ENCODE measurements at regions not wholly inside any gene's neighbourhood (a gene's known extent, or its start where the extent isn't known, plus 50 kb on each side); places are given as distances from the start of the nearest gene placed in this dataset.
"Not testable (repeated sequence)": the region's sequence is repeated elsewhere in the genome, so short reads cannot be mapped to it uniquely, and the experiment has no call there.

DNA sequence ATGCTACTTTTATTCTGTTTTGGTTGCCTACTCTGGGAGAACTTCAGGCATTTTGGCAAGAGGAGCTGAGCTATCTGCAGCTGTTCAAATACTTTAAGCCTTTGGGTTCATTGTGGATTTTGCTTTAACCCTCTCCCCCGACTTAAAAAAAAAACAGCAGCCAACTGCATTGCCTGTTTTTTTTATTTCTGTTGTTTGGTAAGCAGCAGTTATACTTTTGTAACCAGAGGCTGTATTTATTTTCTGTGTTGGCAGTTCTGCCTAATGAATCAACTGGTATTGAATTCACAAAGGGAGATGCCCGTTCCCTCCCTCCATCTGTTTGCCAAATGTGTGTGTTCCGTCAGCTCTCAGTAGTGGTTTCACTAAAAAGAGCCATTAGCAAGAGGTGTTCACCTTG is 484.0 kb downstream of the UTRN start:
- no peak for DNase-seq (ENCODE audit: low spot score)

DNA sequence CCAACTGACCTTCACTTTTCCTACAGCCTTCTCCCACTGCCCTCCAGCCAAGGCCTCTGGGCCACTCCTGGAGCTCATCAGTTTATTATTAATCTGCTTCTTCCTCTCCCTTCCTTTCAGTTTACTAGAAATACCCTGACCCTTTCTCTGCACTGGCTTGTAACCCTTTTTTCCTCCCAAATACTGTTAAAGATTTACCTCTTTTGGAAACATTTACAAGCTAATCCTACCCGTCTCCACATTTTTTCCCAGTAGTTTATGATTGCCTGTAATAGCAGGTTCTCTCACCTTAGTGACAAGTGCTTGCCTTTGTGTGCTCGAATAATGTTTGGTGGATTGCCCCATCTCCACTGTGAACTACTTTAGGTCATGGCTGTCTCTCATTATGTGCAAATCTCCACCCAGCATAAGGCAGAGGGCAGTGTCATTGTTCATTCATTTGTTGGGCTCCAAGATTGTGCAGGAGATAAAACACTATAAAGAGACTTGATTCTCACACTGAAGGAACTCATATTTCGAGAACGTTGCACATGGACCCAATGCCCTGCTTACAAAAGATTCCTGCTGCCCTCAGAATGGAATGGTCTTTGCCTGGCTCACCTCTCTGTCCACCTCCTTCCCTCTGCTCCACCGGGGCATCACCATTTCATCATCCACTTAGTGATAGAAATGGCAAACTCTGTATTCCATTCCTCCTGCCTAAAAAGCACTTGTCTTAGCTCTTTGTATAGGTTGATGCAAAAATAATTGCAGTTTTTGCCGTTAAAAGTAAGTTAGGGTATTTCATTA is 491.1 kb downstream of the UTRN start:
- DNase-seq (ENCODE audit: low spot score): no peak

DNA sequence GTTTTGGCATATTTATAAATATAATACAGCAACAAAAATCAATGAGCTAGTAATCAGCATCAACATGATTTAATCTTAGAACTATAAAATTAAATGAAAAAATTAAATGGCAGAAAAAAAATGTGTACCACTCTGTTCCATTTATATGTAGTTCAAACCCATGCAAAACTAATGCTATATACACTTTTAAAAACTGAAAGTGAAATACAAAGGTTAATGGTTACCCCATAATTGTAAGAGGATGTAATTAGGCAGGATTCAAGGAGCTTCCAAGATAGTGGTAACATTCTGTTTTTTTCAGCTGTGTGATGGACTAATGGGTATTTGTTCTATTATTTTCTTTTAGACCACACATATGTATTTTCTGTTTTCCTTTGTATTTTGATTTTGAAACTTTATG is 492.1 kb downstream of the UTRN start:
- DNase-seq (ENCODE audit: low spot score): no peak

DNA sequence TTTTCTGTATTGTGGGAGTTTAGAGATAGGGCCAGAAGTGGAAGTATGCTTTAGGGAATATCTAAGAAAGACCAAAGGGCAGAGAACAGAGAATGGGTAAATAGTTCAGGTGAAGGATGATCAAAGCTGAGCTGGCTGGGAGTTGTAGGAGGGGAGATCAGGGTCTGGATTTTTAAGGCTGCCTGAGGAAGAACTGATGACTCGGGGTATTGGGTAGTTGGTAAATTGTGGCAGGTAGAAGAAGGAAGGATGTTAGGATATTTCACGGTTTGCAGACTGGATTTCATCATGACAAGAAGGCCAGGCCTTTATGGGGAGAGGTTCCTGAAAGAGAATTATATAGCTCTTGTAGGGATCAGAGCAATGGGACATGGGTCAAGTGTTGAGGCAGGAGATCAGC is 492.9 kb downstream of the UTRN start:
- no peak for DNase-seq (ENCODE audit: low spot score)

DNA sequence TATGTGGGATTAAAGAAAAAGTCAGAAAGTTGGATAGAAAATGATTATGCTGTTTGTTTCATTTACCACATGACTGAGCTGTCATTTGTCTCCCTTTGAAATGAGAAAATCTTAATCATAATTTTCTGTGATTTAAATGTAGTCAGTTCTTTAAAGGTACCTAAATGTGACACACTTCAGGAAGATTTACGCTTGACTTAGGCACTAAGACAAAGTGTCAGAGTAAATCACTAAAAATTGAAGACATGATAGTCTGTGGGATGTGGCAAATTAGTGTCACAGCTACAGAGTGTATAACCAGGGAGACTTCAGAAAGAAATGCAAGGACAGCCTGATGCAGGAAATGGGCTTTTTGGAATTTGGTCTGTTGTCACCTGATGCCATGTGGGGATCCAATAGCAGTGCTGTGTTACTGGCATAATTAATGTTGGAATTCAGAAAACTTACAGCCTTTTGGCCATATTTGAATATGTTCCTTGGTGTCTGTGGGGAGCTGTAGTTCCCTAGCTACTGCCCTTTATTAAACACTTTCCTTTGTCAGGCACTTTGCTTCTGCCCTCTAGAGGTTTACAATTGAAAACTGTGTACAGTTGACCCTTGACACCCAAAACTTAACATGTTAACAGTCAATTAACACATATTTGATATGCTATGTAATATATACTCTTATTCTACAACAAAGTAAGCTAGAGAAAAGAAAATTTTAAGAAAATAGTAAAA is 493.8 kb downstream of the UTRN start:
- DNase-seq (ENCODE audit: low spot score): no peak

DNA sequence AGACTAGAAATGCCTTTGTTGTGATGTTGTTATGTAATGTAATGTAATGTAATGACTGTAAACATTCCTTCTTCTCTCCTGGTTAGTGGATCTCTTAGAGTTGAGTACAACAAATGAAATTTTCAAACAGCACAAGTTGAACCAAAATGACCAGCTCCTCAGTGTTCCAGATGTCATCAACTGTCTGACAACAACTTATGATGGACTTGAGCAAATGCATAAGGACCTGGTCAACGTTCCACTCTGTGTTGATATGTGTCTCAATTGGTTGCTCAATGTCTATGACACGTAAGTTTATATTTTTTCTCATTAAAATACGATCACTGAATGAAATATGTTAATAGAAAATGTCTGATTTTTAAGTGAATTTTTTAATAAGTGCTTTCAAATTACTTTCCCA is 496.7 kb downstream of the UTRN start:
- no peak for DNase-seq (ENCODE audit: low spot score)

DNA sequence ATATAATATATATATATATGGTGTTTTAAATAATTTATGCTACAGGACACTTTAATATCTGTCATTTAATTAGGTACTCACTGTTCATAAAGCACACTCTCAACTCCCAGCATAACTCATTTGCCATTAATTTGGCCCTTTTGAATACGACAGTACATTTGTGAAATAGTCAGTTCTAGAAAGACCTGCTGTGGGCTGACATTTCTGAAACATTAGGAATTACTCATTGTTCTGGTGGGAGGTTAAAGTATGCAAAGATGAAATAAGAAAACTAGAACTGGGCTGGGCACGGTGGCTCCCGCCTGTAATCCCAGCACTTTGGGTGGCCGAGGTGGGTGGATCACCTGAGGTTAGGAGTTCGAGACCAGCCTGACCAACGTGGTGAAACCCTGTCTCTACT is 497.5 kb downstream of the UTRN start:
- DNase-seq (ENCODE audit: low spot score): no peak

DNA sequence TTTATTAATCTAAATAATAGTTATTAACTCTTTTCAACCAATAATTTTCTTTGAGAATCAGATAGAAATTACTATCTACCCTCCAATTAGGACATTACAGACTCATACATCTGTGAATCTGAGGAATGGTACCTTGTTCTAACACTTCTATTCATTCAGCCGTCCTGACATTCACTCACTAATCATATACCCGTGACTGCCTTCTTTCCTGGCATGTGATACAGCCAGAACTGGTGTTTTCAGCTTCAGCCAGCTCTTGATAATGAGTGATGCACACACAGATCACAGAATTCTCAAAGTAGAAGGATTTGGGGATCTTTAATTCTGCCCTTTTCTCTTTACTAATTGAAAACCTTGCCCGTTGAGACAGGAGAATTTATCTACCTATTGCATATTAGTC is 499.9 kb downstream of the UTRN start:
- DNase-seq (ENCODE audit: low spot score): peak; percentile 29

DNA sequence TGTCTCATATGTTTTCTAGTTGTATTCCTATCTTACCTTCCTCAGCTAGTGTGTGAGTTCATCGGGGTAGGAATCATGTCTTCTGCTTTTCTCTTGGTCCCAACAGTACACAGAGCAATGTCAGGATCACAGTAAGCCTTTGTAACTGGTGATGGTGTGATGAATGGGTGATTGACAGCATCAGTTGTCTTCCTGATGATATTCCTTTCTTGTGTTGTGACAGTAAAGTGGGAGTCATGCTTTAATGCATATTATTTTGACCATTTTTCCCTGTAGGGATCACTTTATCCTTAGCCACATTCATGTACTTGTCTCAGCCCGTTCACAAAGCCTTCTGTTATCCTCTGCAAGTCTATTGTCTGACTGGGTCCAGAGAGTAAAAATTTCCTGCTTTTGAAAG is 501.7 kb downstream of the UTRN start:
- no peak for DNase-seq (ENCODE audit: low spot score)

DNA sequence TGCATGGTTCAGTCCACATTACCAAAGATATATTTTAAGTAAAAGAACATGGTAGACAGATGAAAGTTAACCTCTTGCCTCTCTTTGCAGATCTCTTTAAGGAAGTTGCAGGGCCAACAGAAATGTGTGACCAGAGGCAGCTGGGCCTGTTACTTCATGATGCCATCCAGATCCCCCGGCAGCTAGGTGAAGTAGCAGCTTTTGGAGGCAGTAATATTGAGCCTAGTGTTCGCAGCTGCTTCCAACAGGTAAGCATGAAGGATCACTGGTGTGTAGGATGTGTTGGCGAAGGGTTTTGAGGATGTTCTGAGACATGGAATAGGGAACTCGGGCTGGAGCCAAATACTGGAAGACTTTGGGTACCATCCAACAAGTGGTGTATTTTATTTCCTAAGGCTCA is 508.6 kb downstream of the UTRN start:
- DNase-seq (ENCODE audit: low spot score): no peak

DNA sequence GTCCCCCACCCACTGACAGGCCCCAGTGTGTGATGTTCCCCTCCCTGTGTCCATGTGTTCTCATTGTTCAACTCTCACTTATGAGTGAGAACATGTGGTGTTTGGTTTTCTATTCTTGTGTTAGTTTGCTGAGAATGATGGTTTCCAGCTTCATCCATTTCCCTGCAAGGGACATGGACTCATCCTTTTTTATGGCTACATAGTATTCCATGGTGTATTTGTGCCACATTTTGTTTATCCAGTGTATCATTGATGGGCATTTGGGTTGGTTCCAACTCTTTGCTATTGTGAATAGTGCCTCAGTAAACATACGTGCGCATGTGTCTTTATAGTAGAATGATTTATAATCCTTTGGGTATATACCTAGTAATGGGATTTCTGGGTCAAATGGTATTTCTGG is 509.9 kb downstream of the UTRN start:
- not testable (repeated sequence) for DNase-seq (ENCODE audit: low spot score)

DNA sequence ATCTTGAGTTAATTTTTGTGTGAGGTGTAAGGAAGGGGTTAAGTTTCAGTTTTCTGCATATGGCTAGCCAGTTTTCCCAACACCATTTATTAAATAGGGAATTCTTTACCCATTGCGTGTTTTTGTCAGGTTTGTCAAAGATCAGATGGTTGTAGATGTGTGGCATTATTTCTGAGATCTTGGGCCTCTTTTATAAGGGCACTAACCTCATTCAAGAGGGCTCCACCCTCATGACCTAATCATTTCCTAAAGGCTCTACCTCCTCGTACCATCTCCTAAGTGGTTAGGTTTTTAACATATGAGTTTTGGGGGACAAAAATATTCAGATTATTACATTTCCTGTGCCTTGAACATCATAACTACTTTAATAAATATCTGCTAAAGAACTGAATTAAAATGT is 510.9 kb downstream of the UTRN start:
- DNase-seq (ENCODE audit: low spot score): no peak

DNA sequence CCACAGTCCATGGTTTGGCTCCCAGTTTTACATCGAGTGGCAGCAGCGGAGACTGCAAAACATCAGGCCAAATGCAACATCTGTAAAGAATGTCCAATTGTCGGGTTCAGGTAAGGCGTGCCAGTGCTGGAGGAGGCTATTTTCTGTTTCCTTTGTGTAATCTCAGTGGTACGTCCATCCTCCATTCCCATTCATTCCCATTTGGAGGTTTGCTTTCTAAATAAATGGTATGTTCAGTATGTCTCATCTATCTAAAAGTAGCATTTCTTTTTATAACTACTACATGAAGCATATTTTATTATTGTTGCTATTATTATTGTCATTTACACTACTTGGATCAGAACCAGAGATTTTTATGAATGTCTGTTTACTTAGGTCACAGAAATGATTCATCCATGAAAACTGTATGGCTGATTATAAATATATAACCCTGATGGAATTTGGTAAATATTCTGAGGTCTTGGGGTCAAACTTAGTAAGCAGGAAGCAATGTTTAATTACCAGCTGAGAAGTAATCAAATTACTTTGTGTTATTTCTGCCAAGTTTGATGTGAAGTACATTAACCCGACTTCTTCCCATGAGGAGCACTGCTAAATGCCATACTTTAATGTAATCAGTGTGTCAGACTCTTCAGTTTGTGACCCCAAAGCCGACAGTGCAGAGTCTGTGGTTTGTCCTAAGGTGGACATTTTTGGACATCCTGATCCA is 512.9 kb downstream of the UTRN start:
- DNase-seq (ENCODE audit: low spot score): no peak

DNA sequence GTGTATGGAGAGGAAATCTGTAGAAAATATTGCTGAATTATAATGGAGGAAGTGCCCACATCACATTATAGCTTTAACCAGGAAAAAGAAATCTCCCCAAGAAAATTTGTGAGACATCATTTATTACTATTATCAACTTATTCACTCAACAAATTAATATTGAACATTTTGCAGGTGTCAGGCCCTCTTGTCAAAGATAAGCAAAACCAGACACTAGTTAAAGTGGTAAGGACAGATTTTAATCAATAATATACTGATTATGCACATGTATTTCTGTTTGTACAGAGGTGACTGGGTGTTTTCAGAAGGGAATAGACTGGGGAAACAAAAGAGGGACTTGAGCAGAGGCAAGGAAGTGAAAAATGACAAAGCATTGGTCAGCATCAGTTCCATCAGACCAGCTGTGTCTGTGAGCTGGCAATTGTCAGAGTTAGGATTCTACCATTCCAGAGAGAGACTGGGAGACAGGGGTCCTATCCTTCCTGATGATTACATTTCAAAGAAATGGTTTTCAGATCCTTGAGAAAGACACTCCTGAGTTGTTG is 519.2 kb downstream of the UTRN start:
- no peak for DNase-seq (ENCODE audit: low spot score)

DNA sequence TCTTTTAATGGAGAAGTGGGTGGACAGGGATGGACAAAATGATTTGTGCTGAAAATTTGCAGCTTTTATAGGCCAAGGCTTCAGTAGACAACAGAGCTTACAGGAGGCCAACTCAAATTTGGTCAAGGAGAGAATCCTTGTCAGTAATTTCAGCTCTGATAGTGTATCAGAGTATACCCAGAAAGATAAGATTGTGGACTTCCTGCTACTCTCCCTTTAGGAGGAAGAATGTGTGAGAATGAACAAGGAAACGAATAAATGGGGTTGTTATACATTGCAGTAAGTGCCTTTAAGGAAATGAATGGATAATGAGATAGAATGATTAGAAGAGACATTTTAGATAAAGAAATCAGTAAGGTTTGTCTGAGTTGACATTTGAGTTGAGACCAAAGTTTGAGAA is 519.9 kb downstream of the UTRN start:
- no peak for DNase-seq (ENCODE audit: low spot score)

DNA sequence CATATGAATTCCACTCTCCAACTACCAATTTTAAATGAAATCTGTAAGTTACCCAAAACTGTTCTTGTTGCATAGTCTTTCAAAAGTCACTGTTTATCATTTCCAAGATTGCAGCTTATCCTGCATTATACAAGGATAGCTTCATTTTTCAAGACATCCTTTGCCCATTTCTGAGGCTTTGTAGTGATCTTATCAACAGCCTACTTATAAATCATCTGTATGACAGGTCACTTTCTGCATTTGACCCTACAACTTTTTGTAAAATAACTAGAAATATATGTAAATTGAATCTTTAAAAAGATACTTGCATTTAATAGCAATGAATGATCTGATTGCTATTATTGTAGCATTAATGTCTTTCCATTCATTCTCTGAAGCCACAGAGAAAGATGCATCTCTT is 521.1 kb downstream of the UTRN start:
- no peak for DNase-seq (ENCODE audit: low spot score)

DNA sequence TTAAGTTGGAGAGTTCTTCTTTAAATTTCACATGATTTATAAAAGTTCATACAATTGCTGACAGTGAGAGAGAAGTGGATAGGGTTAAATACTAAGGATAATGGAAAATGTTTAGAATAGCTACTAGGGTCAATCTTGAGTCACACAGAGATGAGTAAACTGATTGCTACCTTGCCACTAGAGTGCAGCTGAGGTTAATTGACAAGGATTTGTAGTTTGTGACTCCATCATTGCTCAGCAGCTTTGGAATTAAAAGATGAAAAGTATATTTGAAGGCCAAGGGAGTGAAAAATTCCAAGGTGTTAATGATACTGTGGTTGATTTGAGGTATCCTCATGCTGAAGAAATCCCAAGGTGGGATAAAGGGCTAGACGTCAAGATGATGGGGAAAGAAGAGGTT is 524.0 kb downstream of the UTRN start:
- DNase-seq (ENCODE audit: low spot score): no peak

DNA sequence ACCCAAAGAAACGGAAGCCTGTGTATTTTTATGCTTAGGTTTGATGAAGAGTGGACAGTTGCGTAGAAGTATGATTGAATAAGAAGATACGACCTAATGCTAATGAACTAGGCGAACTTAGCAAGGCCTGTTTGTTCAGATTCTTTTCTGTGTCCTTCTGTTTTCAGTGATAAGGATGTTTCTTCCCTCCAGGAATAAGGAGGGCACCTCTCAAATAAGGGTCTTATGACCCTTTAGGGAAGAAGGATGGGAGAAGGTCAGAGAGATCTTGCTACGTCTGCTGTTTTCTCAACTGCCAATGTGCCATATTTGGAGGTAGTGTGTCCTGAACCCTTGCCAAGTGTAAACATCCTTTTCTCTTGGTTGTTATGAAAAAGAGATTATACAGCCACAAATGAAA is 524.8 kb downstream of the UTRN start:
- no peak for DNase-seq (ENCODE audit: low spot score)

DNA sequence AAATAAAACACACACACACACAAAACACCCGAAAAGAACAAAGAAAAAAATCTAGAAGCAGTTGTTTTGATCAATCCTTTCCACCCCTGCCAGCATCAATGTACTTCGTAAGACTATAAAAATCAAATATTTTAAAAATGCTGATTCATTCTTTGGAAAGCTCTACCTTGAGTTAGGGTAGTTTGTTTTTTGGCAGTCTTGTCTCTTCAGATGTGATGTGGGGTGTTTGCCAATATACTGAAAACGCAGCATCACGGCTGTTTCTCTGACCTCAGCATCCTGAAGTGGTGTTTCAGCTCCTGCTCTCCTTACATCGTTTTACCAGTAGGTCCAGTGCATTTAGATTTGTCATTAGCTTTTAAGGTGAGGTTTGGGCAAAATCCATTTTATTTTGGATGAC is 526.0 kb downstream of the UTRN start:
- DNase-seq (ENCODE audit: low spot score): no peak

DNA sequence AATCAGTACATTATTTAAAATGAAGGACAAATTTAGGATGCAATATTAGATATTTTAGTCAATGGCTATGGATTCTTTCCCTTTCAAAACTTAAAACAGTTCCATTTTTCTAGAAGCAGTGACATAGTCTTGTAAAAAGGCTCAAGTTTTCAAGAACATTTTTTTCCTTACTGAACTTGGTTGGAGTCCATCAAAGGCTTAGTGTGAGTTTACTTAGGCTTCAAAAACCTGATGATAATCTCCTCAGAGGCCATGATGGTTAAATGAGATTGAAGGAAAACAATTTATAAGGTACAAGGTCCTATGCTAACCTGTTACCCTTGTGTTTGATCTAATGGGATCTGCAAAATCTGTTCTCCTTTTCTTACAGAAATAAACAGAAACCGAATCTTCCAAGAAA is 531.8 kb downstream of the UTRN start:
- no peak for DNase-seq (ENCODE audit: low spot score)

DNA sequence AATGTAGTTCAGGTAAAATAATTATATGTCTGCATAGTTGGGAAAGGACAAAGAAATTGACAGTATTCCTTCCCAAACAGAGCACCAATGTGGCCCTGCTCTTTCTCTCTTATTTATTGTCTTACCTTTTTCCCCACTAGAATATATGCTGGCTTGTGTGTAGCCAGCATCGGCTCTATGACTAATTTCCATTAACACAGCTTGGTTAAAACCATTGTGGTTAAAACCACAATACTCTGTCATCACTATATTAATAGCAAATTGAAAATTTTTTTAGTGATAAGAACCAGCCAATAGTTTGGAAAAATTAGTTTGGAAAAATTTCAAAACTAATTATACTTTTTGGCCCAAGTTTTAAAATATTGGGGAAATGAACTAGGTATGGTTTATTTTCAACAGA is 535.1 kb downstream of the UTRN start:
- DNase-seq (ENCODE audit: low spot score): no peak

DNA sequence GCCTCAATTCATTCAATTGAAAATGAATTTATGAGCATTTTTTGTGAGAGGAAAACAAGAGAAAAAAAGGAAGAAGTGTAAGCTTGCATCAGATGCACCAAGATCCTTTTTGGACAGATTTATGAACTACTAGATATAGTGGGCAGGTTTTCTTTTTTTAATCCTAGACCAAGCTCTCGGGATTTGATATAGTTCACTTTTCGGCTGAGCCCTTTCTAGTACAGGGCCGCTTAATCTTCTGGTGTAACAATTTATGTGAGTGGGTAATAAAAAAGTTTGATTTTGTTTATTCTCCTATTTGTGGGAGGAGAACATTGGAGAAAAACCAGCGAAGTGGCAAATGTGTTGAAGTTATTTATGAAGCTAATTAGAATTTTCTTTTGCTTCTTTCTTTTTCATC is 538.0 kb downstream of the UTRN start:
- DNase-seq (ENCODE audit: low spot score): no peak

DNA sequence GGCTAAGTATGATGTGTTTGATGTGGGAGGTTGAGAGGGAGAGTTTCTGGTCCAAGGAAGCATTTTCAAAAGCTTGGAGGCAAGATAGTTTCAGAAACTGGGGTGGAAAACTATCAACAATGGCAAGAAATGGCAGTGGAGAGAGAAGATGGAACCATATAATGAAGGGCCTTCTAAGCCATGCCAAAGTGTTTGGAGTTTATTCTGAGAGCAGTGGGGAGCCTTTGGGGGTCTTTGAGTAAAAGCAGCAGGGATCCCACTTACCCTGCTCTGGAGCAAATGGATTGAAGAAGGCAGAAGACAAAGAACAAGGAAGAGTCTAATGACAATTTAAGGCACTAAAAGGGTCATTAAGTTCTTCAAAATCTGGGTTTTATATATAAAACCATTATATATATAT is 538.9 kb downstream of the UTRN start:
- no peak for DNase-seq (ENCODE audit: low spot score)

Measured in COLO829 (cell line).